ENCODE measurements at regions not wholly inside any gene's neighbourhood (a gene's known extent, or its start where the extent isn't known, plus 50 kb on each side); places are given as distances from the start of the nearest gene placed in this dataset.

DNA sequence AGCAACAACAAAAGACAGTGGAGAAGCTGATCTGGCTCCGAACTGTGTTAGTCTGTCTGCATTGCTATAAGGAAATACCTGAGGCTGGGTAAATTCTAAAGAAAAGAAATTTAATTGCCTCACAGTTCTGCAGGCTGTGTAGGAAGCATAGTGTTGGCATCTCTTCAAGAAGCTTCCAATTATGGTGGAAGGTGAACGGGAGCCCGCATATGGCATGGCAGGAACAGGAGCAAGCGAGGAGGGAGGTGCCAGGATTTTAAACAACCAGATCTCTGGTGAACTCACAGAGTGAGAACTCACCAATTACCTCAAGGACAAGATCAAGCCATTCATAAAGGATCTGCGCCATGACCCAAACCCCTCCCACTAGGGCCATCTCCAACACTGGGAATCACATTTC is 293.5 kb downstream of the SMOC2 start:
- no peak for TF ChIP-seq ZNF274 (IDR thresholded peaks at IDR 0.05; ENCODE audit: low read depth, low read length)
- no peak for TF ChIP-seq YY1 (IDR thresholded peaks at IDR 0.05; ENCODE audit: insufficient read depth, insufficient read length)
- TF ChIP-seq SUZ12 (IDR thresholded peaks at IDR 0.05; ENCODE audit: extremely low read depth, insufficient read depth, insufficient read length), result no peak
